NCI-H748 treated with DMSO at 0.1 percent for 48 hours (cell line): ENCODE measurements at regions not wholly inside any gene's neighbourhood (a gene's known extent, or its start where the extent isn't known, plus 50 kb on each side); places are given as distances from the start of the nearest gene placed in this dataset.
"Not testable (repeated sequence)": the region's sequence is repeated elsewhere in the genome, so short reads cannot be mapped to it uniquely, and the experiment has no call there.

ENCODE experiments used
- DNase-seq: peaks from one replicate; lab custom pipeline; 2025; lab: John Stamatoyannopoulos, UW

DNA sequence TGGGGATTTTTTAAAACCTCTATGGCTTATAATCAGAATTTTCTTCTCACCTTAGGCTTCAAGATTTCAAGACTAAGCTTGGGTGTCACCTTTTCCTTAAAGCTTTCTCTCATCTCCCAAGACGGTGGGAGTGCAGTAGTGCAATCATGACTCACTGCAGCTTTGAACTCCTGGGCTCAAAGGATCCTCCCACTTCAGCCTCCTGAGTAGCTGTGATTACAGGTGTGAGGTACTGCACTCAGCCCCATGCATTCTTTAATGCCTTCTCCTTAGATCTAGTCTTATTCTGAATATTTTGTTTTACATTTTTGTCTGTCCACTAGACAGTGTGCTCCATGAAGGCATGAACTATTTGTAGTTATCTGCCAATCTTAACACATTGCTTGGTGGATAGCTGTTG is 55.7 kb upstream of the FAT3 start:
- no peak for DNase-seq

DNA sequence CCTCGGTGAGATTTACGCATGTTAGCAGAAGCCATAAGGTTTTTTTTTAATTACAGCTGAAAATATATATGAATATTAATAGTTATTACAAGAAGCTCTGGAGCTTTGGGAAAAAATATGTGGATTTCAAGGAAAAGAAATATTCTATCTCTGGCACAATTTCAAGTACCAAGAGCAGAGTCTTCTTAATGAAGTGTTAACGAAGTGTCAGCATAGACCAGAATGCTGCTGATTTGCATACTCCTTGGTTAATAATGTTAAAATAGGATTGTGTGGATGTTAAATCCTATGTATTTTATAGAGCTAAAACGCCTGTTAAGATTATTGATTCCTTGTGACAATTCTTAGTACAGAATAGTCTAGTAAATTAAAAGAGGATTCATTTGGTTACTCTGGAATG is 57.0 kb upstream of the FAT3 start:
- no peak for DNase-seq

DNA sequence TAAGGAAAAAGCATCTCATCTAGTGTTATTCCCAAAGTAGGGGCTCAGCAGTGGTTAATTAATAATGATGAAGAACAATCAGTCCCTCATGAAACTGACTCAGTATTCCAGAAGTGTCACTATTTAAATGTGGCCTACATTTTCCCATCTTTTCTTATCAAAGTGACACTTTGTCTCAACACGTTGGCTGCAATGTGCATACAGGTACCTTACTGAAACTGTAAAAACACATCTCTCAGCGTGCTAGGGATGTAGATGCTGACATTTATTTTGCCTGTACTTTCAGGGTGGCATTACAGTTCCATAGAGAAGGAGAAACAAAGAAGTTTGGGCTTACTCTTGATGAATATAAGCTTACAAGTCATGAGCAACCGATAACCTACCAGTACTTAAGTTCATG is 58.3 kb upstream of the FAT3 start:
- DNase-seq, result no peak

DNA sequence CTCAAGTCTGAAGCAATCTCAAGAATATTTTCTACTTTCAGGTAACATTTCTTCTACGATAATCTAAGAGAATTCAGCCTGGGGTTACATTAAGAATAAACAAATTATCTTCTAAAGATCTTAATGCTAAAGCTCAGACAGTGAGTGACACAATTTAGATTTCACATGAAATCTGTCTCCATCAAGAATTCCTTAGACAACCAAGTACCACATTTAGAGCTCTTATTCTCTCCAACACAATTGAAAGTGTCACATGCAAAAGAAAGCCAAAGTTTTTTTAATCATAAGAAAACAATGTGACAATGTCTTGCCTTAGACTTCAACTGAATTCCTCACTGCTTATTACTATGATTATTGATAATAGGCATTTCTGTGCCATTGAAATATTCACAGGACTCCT is 60.7 kb upstream of the FAT3 start:
- DNase-seq, result no peak

DNA sequence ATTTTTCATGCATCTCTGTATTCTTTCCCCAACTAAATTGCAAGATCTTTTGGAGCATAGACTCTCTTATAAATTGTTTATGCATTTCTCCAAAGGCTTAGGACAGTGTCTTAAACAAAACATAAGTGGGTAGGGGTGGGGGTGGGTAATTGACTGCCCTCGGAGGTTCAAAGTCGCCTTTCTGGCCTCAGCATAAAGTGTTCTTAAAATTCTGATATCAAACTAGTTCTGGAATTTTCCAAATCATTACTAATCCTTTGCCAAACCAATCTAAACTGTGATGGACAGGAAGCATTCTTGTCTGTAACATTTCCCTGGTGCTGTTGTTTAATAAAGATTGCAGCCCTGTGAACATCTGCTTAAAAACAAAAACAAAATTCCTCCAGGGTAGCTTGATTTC is 61.8 kb upstream of the FAT3 start:
- DNase-seq, result no peak

DNA sequence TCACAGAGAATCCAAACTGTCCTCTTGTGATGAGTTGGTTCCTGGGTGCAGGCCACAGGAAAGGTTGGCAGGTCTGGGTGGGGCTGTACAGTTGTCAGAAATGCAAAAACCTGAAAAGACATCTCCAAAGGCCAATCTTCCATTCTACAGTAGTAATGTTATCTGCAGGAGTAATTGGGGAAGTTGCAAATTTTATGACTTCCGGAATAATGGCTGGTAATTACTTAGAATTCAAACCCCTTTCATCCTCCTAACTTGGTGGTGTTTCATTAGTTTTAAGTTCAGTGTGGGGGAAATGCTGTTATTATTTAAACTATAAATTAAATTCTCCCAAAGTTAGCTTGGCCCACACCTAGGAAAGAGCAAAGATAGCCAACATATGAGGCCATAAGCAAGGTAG is 64.7 kb upstream of the FAT3 start:
- no peak for DNase-seq

DNA sequence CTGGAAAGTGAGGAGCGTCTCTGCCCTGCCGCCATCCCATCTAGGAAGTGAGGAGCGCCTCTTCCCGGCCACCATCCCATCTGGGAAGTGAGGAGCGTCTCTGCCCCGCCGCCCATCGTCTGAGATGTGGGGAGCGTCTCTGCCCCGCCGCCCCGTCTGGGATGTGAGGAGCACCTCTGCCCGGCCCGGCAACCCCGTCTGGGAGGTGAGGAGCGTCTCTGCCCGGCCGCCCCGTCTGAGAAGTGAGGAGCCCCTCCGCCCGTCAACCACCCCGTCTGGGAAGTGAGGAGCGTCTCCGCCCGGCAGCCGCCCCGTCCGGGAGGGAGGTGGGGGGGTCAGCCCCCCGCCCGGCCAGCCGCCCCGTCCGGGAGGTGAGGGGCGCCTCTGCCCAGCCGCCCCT is 67.2 kb upstream of the FAT3 start:
- not testable (repeated sequence) for DNase-seq

DNA sequence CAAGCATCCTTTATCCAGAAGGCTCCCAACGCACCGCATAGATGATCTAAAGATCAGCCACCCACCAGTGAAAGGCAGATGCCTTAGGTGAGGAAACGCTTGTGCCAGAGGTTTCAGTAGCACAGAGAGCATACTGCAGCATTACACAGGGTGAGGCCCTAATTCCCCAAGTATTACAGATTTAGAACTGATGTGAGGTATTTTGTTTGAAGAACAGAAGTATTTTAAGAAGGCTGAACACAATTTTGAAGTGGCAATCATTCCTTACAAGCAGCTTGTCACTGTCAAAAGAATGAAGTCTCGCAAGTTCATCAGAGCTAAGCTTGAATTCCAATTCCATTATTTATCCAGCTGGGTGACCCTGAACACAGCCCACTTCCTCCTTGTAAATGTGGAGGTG is 70.0 kb upstream of the FAT3 start:
- DNase-seq, result no peak

DNA sequence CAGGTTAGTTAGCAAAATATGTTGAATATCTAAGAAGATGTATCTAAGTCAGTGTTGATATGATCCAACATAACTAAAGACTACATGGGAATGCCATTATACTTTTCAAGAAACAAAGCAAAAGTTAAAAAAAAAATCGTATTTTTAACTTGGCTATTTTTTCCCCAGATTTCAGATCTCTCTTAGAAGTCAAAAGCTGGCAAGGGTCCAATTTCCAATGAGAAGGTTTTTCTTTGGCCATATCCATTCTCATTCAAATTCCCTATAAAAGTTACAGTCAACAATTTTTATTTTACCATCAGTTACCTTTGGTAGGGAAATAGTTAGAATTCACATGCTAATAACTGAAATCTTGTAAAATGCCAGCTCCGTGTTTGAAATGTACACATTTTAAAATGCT is 70.5 kb upstream of the FAT3 start:
- no peak for DNase-seq

DNA sequence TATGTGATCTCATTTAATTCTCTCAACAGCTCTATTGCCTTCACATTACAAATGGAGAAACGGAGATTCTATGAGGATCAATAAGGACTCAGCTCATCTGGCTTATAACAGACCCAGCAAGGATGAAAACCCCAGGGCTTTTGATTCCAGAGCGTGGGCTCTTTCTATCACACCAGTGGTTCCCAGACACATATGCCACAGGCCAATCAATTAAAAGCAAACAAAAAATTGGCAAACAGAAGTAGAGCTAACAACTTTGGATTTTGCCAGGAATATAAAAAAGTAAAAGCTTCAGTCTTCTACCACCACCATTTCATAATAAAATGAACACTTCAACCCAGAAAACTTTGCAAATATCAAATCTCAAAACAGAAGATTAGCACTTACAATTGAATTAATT is 71.1 kb upstream of the FAT3 start:
- no peak for DNase-seq

DNA sequence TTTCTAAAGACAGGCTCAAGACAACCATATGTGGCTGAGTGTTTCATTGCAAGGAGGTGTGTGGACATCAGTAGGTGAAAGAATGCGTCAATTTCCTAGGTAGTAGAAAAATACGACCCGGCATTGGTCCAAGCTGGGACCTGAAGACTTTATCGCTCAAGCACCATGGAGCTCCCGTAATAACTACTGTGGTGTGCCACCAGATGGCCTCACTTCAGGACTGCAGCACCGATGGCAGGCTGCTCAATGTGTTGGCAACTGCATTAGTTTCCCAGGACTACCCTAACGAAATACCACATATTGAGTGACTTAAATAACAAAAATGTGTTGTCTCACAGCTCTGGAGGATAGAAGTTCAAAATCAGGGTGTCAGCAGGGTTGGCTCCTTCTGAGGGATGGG is 72.4 kb upstream of the FAT3 start:
- DNase-seq, result no peak

DNA sequence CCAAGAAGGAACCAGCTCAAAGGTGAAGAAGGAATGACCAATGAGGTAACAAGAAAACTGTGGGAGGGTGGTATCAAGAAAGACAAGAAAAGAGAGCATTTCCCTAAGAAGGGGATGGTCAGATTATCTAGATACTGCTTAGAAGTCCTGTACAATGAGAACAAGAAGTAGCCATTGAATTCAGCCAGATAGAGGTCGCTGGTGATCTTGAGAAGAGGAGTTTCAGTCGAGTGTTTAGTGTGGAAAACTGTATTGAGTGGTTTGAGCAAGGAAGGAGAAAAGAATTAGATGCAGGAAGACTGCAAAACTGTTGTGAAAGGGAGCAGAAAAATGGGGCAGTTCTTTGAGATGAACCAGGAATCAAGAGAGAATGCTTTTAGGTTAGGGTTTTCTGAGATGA is 74.6 kb upstream of the FAT3 start:
- no peak for DNase-seq

DNA sequence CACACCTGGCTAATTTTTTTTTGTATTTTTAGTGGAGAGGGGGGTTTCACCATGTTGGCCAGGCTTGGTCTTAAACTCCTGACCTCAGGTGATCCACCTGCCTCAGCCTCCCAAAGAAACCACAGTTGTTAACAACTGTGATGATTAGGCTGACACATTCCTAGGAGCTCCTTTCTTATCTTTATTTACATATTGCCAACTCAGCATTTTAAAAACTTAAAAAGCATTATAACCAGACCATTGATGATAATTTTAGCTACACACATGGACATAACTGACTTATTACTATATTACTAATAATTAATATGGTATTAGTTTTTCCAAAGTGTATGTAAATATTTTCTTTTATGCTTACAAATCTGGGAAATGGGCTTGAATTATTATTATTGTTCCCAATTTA is 82.9 kb upstream of the FAT3 start:
- no peak for DNase-seq

DNA sequence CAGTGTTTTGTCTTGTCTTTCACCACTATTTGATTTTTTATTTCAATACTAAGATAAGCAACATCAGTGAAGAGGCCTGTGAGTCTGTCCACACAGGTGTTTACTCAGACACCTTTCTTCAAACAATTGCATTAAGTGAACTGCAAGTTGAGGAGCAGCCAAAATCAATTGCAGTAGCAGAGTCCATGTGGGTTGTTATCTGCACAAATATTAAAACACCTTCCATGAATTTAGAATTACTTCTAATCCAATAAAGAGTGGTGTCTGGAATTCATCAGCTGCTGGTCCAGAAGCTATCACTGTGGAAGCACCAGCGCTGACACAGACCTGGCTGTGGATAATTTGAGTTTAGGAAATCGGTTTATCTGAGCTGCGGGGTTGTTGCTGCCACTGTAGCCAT is 83.5 kb upstream of the FAT3 start:
- DNase-seq, result no peak

DNA sequence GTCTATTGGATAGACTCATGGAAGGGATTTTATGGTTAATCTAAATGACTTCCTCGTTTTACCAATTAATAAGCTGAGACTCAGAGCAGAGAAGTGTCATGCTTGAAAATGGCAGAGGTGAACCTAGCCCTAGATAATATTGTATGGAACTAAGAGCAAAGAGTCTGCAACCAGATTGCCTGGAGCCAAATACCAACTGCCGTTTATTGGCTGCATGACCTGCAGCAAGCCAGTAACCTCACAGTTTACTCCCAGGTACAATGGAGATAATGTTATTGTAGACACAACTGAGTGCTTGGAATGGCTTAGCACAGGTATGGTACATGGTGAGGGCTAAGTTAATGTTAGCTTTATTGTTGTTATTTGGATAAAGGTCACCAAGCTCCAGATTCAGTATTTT is 84.6 kb upstream of the FAT3 start:
- DNase-seq, result no peak

DNA sequence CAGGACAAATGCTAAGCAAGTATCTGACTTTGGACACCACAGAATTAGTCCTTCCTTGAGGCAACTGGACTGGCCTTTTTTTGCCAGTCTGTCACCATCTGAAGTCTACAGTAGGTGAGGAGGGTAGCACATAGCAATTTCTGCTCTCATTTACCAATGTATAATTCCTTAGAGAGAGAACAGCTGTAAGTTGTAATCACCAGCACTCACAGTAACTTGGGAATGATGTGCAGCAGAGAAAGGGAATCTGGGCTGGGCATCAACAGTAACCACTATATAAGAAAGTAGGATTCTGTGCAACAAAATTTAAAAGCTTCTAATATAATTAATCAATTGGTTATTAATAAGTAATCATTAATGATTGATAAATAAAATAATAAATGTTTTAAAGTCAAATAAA is 86.3 kb upstream of the FAT3 start:
- DNase-seq, result no peak

DNA sequence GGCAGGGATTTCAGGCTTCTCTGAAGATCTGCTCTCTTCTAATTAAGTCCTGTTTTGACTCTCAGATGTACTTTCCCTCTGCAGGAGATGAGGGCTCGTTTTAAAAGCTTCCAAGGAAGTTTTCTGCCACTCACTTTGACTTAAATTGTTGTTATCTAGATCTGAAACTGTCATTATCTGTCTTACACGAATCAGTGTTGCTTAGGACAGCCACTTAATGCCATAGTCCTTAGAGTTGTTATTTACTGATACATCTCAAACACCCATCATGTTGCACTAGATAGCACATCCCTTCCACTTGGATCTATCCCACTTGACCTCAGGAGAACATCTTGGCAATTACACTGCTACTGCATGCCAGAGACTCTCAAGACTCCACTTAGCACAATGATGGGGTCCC is 86.9 kb upstream of the FAT3 start:
- DNase-seq, result no peak

DNA sequence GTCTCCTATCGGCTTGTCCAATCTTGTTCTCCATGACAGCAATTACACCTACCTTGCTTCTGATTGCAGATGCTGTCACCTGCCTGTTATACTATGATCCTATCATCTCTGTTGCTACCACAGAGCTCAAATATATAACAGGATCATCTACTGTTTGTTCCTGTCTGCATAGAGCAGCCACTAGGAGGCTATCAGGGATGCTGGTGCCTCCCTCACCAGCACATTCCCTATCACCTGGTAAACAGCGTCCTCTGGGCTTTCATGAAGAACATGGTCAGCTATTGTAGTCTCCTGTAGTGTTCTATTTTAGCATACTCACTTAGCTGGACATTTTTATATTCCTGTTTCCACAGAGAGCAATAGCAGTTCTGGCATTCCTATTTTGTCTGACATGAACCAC is 87.8 kb upstream of the FAT3 start:
- DNase-seq, result no peak

DNA sequence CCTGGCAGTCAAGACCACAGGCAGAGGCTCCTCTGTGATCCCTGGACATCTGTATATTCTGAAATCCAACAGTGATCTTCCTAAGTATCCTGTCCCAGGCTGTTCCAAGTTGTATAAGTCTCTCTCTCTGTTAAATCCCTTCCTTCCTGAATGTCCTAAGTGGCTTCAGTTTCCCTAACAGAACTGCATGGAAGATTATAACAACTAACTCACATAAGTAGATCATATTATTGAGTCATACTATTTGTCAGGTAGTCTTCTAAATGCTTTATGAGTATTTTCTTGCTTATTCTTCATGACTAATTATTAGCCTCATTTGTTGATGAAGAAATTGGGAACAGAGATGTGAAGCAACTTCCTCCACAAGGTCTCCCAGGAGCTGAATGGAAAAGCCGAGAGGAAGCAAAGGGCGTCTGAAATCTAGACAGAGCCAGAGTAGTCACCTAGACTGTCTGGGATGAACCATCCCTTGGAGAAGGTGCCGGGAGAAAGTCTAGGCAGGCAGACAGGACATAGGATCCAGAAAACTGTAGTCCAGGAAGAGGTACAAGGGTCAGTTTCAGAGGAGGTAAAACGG is 93.2 kb upstream of the FAT3 start:
- no peak for DNase-seq

DNA sequence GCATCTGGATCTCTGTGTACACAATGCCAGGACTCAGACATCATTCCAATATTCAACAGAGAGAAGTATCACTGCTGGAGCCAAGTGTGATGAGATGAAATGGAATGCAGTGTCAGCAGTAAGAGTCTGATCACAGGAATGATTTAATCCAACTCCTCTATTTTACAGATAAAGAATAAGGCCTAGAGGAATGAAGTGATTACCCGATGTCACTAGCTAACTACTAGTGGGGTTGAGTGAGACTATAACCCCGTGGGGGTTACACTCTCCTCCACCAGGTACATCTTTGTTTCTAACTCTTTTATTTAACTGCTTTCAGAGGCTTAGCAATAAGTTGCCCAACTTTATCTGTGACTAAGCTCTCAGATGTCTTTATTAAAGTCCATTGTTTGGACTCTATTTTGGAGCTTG is 94.2 kb upstream of the FAT3 start:
- DNase-seq, result no peak

DNA sequence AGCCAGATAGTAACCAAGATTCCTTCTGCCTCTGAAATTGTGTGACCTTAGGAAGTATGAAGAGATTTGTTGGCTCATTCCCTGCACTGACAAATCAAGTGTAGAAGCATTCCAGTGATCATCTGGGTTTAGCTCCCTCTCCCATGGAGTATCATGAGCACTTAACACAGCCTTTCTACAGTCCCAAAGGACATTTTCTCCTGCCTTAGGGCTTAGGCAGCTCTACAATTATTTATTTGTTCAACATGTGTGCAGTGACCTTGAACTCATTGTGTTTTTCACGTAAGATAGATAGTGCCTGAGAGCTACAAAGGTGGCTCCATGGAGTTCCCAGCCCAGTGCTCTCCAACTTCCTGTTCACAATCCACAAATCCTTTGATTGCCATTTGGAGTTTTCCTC is 94.8 kb upstream of the FAT3 start:
- no peak for DNase-seq

DNA sequence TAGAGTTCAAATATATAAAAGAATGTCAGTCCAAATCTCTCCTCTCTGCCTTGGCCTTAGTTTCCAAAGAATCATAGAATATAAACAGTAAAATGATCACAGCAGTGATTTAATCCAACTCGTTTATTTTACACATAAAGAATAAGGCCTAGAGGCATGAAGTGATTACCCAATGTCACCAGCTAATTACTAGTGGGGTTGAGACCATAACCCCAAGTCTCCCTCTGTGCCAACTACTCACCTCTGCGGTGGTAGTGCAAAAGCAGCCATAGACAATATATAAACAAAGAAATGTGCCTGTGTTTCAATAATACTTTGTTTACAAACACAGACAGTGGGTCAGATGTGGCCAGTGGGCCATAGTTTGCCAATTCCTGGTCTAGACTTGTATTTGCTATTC is 96.6 kb upstream of the FAT3 start:
- DNase-seq, result no peak

DNA sequence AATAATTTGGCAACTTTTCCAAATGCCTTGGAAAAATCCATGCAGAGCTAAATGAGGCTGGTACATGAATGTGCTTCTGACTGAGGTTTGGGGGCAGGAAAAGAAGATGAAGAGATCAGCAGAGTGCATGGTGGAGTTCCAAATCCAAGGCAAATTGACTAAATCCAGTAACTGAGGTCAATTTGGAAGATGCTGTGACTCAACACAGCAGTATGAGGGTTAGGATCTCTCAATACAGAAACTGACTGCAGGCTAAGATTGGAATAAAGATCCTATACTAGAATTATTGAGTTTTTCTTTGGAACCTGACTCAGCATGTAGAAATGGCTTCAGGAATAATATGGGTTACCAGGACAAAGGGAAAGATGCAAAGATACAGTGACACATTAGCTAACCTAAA is 99.3 kb upstream of the FAT3 start:
- no peak for DNase-seq

DNA sequence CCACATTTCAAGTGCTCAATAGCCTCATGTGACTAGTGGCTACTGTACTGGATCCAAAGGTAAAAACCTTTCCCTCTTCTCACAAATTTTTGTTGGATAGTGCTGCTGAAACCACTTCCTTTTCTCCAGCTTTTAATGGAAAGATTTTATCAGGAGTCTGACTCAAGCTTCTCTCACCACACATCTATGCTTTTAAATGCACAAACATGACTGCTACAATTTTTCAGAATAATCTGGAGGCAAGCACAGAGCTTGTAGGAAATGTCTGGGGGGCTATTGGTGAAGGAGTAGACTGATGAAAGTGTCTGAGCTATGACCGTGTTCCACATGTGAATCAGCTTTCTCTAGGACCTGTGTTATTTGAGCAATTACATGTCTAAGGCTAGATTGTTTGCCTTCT is 101.1 kb upstream of the FAT3 start:
- DNase-seq, result no peak

DNA sequence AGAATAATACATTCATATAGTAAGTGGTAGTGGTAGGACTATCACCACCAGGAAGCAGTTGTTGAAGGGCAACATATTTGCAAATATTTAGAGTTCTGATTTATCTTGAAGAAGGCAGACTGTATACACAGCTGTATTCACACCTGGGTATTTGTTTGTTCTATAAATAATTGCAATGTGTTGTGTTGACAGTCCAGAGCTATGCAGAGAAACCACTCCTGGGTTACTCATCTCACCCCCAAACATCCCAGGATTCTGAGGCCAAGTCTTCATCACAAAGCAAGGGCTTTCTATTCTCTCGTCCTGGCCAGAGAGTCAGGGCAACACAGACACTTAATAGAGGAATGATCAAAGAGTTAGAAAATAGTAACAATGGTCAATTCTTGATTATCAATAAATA is 102.1 kb upstream of the FAT3 start:
- DNase-seq, result peak; percentile 8
